NB4 (cell line): ENCODE measurements at regions not wholly inside any gene's neighbourhood (a gene's known extent, or its start where the extent isn't known, plus 50 kb on each side); places are given as distances from the start of the nearest gene placed in this dataset.

Experiments used
- TF ChIP-seq, protein P1 (sequence below): IDR thresholded peaks from 2 replicates; pipeline ENCODE4 v1.6.1; 2011; ENCODE audit warnings: low read depth, low read length
- TF ChIP-seq, protein P2 (sequence below): IDR thresholded peaks from one replicate; pipeline ENCODE4 v1.5.1; 2012; ENCODE audit warnings: low read depth, low read length

DNA sequence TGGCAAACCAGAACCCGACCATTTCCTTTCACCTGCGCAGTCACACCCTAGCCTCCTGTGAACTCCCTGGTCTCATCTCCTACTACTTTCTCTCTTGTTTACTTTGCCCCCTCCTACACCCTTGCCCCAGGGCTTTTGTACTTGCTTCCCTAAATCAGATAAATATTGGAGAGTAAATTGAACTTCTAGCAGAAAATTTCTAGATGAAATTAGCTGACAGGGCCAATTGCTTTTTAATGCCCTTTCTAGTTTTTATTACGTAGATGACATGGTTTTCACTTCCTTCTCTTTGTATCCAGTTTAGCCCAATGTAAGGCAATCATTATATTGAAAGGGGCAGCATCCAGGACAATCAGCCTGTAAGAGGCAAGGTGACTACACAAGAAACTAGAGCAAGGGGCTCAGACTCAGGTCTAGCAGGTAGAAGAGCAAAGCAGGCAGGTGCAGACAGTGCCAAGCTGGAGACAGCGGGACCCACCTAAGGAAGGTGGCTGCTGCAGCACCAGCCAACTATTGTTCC is 56.2 kb upstream of the TOPAZ1 start:
- TF ChIP-seq, protein P1, sequence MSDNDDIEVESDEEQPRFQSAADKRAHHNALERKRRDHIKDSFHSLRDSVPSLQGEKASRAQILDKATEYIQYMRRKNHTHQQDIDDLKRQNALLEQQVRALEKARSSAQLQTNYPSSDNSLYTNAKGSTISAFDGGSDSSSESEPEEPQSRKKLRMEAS, result no peak
- TF ChIP-seq, protein P2, sequence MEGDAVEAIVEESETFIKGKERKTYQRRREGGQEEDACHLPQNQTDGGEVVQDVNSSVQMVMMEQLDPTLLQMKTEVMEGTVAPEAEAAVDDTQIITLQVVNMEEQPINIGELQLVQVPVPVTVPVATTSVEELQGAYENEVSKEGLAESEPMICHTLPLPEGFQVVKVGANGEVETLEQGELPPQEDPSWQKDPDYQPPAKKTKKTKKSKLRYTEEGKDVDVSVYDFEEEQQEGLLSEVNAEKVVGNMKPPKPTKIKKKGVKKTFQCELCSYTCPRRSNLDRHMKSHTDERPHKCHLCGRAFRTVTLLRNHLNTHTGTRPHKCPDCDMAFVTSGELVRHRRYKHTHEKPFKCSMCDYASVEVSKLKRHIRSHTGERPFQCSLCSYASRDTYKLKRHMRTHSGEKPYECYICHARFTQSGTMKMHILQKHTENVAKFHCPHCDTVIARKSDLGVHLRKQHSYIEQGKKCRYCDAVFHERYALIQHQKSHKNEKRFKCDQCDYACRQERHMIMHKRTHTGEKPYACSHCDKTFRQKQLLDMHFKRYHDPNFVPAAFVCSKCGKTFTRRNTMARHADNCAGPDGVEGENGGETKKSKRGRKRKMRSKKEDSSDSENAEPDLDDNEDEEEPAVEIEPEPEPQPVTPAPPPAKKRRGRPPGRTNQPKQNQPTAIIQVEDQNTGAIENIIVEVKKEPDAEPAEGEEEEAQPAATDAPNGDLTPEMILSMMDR, result no peak
